ENCODE measurements at regions not wholly inside any gene's neighbourhood (a gene's known extent, or its start where the extent isn't known, plus 50 kb on each side); places are given as distances from the start of the nearest gene placed in this dataset.

DNA sequence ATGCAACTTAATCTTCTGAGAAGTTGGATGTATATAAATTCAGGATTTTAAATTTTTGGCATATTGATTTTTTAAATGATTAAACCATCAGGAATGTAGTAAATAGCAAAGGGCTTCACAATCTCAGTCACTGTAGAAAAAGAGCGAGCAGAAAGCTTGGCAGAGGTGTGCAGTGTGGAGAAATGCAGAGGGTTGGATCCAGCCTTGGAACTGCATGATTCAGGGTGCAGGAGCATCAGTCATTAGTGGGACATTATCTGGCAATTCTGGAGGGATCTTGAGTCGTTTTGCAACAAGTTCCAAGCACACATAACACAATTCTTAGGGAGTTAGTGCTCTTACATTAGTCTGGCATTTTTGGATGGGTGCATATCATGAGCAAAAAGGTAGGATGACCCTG is 267.9 kb downstream of the PLA2G4A start:
- TF ChIP-seq, protein P1, sequence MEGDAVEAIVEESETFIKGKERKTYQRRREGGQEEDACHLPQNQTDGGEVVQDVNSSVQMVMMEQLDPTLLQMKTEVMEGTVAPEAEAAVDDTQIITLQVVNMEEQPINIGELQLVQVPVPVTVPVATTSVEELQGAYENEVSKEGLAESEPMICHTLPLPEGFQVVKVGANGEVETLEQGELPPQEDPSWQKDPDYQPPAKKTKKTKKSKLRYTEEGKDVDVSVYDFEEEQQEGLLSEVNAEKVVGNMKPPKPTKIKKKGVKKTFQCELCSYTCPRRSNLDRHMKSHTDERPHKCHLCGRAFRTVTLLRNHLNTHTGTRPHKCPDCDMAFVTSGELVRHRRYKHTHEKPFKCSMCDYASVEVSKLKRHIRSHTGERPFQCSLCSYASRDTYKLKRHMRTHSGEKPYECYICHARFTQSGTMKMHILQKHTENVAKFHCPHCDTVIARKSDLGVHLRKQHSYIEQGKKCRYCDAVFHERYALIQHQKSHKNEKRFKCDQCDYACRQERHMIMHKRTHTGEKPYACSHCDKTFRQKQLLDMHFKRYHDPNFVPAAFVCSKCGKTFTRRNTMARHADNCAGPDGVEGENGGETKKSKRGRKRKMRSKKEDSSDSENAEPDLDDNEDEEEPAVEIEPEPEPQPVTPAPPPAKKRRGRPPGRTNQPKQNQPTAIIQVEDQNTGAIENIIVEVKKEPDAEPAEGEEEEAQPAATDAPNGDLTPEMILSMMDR (IDR thresholded peaks at IDR 0.05; ENCODE audit: low read depth, low read length): no peak
- no peak for DNase-seq (ENCODE audit: extremely low read depth, low read depth)

DNA sequence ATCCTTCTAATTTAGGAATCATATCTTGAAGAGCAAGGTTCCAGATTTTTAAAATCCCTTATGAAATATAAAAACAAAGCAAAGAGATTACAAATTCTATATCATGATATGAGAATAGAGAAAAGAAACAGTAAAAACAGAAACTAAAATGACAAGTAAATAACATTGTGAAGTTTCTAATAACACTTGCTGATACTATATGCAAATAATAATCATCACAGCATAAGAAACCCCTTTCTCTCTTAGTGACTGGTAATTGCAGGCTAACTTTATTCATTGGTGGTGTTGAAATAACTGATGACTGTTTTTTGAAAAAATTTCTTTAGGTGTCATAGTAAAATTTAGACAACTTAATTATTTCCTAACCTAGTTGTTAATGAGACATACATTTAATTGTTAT is 281.6 kb downstream of the PLA2G4A start:
- DNase-seq (ENCODE audit: extremely low read depth, low read depth): no peak
- TF ChIP-seq, protein P1 (IDR thresholded peaks at IDR 0.05; ENCODE audit: low read depth, low read length): no peak

DNA sequence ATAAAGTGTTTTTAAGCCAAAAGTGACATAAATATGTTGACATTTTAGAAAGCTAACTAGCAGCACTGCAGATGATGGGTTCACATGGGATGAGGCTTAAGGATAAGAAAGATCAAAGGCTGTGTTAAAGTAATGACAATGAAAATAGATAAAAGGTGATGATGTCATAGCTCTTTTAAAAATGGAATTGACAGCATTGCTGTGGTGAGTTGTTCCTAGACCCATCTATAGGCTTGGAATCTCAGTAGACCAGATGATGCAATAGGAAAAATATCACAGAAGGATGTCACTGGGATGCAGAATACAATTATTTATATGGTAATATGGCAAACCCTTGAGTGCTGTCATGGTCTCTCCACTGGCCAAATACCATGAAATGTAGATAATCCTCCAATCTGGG is 286.0 kb downstream of the PLA2G4A start:
- TF ChIP-seq, protein P1 (IDR thresholded peaks at IDR 0.05; ENCODE audit: low read depth, low read length): no peak
- no peak for DNase-seq (ENCODE audit: extremely low read depth, low read depth)

DNA sequence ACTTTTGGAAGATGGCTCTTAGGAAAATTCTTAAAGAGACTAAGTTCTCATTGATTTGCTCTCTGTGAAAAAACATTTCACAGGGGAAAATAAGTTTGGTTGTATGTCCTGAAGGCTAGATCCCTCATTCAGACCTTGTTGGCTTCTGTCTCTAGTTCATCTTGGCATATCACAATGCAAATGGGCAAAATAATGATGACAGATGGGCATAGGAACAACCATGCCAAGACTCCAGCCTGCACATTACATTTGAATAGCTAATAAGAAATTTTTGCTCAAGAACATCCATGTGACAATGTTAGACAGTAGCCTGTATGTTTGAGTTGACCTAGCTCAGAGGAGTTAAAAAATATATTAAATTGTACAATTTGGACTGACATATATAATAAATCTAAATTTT is 292.9 kb downstream of the PLA2G4A start:
- DNase-seq (ENCODE audit: extremely low read depth, low read depth): no peak
- TF ChIP-seq, protein P1 (IDR thresholded peaks at IDR 0.05; ENCODE audit: low read depth, low read length): no peak

DNA sequence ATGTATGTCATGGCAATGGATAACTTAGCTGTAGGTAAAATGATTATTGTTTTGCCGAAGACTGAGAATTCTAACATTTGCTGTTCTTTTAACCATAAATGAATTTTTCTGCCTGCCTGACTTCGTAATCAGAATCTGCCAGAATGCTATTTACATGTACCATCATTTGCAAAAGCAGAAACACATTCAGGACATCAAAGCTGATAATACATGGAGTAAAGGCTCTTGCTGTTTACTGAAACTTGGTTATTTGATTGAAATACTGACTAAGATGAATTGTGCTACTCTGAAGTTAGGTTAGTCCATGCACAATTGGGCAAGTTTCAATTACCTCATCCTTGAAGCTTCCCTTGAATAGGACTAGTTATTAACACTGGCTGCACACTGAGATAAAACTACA is 293.8 kb downstream of the PLA2G4A start:
- no peak for DNase-seq (ENCODE audit: extremely low read depth, low read depth)
- TF ChIP-seq, protein P1 (IDR thresholded peaks at IDR 0.05; ENCODE audit: low read depth, low read length): no peak

DNA sequence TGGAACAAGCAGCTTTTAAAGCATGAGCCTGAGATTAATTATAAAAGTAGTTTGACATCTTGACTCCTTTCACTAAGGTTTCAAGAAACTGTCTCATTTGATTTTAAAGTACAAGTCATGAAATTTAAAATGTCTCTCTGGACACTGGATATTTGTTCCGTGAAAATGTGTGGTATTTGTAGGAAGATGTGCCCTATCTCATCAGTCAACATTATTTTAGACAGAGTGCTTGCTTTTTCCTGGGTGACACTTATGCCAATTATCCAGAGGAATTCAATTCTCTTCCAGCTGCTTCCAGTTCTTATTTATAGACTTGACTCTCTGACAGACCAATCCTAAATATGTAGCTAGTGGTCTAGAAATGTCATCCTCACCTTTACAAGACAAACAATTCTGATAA is 300.4 kb downstream of the PLA2G4A start:
- no peak for DNase-seq (ENCODE audit: extremely low read depth, low read depth)
- TF ChIP-seq, protein P1 (IDR thresholded peaks at IDR 0.05; ENCODE audit: low read depth, low read length): no peak

DNA sequence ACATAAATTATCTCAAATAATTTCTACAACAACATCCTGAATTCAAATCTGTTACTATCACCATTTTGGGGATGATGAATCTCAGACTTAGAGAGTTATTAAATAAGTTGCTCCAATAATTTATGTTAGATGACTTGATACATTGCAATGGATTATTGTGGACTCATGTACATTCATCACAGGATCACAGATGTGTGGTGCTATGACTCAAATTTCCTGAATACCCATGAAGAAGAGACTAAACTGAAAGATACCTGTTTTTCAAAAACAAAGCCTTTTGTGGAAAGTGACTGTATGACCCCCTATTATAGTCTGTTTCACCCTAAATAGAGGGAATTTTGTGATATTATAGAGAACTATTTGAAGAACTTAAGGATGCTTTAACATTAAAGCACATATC is 315.0 kb downstream of the PLA2G4A start:
- TF ChIP-seq, protein P1 (IDR thresholded peaks at IDR 0.05; ENCODE audit: low read depth, low read length): no peak
- no peak for DNase-seq (ENCODE audit: extremely low read depth, low read depth)
